Activated CD8-positive, alpha-beta memory T cell treated with anti-CD3 and anti-CD28 coated beads for 36 hours (primary cell): ENCODE measurements at regions not wholly inside any gene's neighbourhood (a gene's known extent, or its start where the extent isn't known, plus 50 kb on each side); places are given as distances from the start of the nearest gene placed in this dataset.

Experiments used
- CTCF ChIA-PET: fragments of 350-600 bp; sonication (Branson Sonifier 250); formaldehyde crosslinking; loops from one replicate; lab custom pipeline; 2021; ENCODE audit warnings: antibody characterized with exemption; lab: Charles Lee
- POLR2A ChIA-PET: fragments of 350-600 bp; sonication (Branson Sonifier 250); formaldehyde crosslinking; loops from one replicate; lab custom pipeline; 2021; ENCODE audit warnings: antibody characterized with exemption; lab: Charles Lee

DNA sequence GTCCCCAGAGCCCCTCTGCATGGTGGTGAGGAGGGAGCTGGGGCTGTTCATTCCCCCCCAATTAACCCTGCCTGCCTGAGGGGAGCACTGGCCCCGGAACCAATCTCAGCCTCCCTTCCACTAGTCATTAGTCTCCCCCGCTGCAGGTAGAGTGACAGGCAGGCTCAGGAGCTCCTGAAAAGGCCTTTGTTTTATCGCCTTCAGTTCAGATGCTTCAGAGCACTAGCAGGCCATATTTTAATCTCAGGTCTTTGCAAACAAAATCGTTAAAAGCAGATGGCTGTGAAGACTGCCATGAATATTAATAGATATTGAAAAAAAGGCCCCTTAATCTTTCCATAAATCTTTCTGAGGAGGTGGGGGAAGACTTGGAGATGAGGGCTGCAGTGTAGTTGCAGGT, 250.7 kb downstream of the RPS24 start:
- ChIA-PET POLR2A (no interaction called here), CTCF (no interaction called here)

DNA sequence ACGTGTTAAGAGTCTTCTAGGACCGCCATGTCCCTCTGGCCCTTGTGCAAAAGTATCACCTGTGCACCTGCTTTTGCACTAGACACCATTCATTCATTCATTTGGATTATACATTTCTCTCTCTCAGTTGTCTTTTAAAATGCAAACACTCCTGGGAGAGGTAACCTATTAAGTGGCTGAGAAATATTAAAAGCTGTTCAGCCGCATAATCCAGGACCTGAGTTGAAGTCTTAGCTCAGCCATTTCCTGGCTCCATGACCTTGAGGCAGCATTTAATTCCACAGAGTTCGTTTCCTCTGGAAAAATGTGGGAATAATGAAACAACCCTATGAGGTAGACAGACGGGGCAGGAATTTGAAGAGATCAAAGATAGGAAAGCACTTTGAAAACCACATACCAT, 251.6 kb downstream of the RPS24 start:
- ChIA-PET CTCF (no interaction called here), POLR2A (no interaction called here)

DNA sequence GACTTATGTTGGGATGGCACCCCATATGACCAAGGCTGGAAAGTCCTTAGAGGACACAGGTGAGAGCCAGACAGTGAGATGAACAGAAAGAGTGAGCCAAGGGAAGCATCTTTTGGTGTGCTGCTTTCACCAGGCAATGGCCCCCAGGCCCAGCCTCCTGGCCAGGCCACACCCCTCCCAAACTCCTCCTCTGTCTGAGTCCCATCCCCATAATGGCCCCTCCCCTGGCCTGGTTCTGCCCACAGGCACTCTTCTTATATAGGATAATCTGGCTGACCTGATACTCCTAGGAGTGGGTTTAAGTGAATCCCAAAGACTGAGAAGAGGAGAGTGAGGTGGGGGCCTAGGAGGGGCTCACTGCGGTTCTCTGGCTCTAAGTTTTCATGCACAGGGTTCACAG, 252.5 kb downstream of the RPS24 start:
- CTCF ChIA-PET, result no interaction called here
- POLR2A ChIA-PET, result no interaction called here

DNA sequence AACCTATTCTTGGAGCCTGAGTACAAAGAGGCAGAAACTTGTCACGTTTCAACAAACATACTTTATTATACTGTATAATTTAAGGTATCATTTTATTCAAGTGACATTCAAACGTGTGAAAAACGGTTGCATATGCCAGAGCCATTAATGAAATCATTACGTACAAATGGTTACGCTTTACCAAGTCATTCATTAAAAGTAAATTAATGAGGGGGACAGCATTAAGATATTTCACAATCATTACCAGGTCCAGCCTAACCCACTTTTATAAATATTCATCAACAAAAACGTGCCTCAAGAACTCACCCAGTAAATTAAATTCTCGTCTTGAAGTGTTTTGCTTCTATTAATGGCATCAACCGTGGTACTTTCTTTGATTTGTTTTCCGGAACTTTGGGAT, 253.0 kb downstream of the RPS24 start:
- CTCF ChIA-PET, result no interaction called here
- POLR2A ChIA-PET, result no interaction called here

DNA sequence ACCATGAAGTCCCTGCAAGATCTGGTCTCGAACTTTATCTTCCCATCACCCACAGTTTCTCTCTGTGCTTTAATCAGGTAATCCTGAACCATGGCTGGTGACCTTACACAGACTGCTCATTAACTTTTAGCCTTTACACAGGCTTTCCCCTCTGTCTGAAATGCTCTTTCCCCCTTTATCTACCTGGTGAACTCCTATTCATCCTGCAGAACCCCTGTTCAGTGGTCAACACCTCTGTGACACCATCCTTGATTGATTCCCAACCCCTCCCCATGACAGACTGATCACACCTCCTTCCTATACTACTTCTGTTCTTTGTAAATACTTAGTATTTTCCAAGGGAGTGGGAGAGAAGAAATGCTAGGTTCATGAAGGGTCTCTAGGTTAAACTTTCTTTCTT, 254.0 kb downstream of the RPS24 start:
- CTCF ChIA-PET, result no interaction called here
- POLR2A ChIA-PET, result no interaction called here

DNA sequence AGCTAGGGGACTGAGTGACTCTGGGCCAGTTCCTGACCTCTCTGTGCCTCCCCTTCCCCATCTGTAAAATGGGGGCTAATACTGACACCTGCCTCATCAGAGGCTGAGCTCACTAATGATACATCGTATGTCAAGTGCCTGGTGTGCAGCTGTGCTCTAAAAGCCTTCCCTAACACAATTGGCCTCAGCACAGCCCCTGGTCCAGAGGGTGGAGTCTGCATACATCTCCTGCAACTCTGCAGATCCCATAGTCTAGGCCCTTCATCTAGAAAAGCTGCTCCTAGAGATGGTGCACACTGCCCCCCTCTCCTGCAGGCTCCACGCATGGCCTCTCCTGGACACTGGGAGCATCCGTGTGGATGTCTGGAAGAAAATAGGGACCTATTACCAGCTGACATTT, 255.0 kb downstream of the RPS24 start:
- ChIA-PET CTCF (interaction anchor here (0.8 kb wide), 1 partner anchor 9 kb away, joined by 3 read pairs; no protein-coding TSS in a partner anchor), POLR2A (no interaction called here)

DNA sequence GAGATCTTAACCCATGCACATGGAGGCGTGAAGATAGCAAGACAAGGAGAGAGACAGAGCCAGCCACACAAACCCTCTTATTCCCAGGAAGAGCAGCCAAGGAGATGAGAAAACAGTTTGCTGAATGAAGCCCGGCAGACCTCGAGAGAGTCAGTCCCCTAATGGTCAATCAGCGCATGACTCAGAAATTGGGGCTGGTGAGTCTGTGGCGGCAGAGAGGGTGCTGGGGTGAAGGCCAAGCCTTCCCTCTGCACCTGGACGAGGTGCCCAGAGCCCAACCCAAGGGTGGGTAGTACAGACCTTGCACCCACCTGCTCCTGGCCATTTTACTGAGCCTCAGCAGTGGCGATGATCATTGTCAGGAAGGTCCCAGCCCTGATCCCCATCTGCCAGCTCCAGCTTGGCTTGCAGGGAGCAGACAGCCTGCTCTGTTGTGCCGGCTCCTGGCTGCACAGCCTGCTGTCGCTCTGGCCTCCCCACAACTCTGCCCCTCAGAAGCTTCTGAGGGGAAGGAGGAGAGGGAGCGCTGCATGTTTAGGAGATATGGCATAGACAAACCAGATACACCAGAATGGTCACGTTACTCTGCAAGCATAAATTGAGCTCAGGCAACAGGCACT, 256.6 kb downstream of the RPS24 start:
- ChIA-PET POLR2A (no interaction called here), CTCF (no interaction called here)

DNA sequence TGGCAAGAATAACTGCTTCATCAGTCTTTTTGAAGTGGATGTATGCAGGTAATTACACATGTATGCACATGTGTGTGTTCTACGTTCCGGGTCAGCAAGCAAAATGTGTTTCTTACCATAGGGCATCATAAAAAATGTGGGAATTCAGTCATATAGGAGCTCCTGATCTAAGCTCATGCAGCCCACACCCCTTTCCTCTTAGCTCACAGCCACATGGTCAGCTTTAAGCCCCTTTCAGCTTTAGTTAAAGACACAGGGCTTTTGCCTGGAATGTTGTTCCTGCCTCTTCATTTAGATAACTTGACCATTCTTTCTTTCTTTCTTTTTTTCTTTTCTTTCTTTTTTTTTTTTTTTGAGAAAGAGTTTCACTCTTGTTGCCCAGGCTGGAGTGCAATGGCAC, 258.1 kb downstream of the RPS24 start:
- ChIA-PET POLR2A (no interaction called here), CTCF (no interaction called here)

DNA sequence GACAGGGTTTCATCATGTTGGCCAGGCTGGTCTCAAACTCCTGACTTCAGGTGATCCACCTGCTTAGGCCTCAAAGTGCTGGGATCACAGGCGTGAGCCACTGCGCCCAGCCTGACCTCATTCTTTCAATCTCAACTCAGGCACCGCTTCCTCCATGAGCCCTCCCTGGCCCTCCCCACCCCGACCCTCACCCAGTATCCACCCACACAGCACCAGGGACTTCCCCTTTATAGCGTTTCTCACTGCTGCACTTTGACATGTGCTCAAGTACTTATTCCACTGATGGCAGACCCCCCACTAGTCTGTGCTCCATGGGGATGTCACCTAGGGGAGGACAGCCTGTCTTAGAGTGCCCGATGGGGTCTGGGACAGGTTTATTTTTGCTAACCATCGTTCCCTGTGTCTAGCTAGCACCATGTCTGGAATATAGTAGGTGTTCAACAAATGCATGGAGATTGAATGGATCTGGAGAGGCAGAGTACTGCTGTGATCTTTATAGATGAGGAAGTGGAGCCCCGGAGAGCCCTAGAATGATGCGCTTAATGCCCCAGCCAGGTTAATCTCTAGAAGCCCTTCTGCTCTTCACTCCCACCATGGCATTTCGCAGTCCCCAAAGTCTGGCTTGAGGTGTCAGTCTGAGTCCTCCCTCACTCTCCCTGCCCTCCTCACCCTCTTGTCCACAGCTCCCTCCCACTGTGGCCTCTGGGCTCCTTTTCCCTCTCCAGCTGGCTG, 258.8 kb downstream of the RPS24 start:
- CTCF ChIA-PET, result interaction anchor here (1.3 kb wide), 1 partner anchor 12 kb away, joined by 3 read pairs; no protein-coding TSS in a partner anchor
- POLR2A ChIA-PET, result no interaction called here

DNA sequence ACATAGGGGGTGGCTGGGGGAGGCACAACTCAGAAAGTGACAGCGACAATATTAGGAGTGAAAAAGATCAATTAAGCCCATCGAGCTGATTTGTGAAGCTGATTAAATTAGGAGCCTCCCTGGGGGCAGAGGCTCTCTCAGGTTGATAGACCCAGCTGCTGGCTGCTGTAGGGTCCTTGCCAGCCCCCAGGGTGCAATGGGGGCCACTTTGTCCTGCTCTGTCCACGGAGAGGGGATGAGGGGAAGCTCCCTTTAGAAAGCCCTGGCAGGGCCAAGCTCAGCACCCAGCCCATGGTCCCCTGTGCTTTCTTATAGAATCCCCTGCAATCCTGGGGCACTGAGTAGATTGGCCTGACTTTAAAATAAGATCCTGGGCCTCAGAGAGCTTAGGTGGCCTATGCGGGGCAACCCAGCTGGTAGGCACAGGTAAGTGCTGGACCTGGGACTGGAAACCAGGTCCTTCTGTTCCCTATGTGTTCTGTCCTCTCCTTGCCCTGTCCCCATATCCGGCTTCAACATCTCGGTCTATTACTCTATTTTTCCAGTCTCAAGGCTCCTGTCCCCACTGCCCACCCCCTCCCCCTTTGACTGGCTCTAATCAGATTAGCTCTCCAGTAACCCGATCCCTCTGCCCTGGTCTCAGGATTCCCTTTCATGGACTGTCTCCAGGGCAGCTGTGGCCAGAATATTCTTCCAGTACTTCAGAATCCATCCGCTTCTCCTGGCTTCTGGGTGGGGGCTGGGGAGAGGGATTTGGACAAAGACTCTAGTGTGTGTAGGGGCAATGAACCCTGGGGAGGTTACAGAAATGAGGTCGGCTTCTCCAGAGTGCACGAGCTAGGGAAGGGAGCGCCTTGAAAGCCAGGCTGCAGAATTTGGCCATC, 259.6 kb downstream of the RPS24 start:
- POLR2A ChIA-PET, result interaction anchor here (0.6 kb wide), 1 partner anchor 144 kb away, joined by 3 read pairs; no protein-coding TSS in a partner anchor

DNA sequence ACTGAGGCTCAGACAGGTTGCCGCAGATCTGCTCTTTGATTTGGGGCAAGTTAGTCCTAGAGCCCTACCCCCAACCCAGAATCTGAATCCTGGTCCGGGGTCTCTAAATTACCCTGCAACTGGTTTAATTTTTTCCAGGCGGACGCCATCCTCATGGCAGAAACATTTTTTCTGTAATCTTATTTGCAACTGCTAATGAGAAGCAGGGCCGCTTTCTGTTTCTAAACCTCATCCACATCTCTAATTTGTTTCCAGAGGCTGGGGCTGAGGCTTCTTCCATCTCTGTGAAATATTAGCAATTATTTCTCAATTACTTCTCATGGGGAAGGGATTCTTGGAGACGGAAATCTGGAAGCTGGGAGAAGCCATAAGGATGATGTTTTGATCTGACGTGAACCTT, 261.6 kb downstream of the RPS24 start:
- ChIA-PET POLR2A (no interaction called here), CTCF (no interaction called here)

More for the DNA sequence above, 259.6 kb downstream of the RPS24 start:
- CTCF ChIA-PET, result interaction anchor here (1.3 kb wide), 1 partner anchor 11 kb away, joined by 3 read pairs; no protein-coding TSS in a partner anchor

DNA sequence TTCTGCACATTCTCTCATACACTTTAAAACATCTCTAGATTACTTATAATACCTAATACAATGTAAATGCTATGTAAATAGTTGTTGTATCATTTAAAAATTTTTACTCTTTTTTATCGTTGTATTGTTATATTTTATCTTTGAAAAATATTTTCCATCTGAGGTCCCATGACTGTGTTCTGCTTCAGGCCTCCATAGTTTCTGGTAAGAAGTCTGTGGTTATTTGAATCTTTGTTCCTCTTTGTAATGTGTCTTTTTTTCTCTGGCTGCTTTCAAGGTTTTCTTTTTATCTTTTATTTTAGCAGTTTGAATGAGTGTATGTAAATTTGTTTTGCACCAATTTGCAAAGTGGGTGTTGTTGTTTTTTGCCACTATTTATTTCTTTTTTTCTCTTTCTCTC, 263.1 kb downstream of the RPS24 start:
- ChIA-PET POLR2A (no interaction called here), CTCF (no interaction called here)

DNA sequence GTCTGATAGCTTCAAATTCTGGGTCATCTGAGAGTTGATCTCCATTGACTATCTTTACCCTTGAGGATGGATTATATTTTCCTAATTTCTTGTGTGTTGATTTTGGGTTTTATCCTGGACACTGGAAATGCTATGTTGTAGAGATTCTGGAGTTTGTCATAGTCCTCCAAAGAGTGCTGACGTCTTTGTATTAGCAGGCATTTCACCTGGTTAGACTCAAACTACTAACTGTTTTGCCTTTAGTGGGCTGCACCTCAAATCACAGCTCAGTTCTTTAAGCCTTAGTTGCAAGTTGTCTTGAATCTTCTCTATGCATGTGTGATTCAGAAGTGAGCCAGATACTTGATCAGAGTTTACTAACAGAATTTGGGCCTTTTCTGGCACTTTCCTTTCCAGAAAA, 264.3 kb downstream of the RPS24 start:
- CTCF ChIA-PET, result interaction anchor here (0.9 kb wide), 1 partner anchor 9 kb away, joined by 3 read pairs; no protein-coding TSS in a partner anchor

DNA sequence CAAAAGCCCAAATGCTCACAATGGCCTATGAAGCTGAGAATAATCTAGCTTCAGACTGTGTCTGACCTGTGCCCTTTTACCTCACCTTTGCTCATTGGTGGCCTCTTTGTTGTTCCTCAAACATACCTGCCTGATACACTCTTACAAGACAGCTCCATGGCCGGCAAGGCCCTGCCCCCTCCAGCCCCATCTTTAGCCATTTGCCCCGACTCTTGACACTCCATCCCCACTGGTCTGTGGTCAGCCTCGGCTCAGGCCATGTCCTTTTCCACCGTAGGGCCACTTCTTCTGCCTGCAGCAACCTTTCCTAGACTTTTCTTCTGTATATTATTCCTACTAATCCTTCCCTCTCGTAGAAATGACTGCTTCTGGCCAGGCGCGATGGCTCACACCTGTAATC, 265.2 kb downstream of the RPS24 start:
- CTCF ChIA-PET, result no interaction called here
- POLR2A ChIA-PET, result no interaction called here

More for the DNA sequence above, 264.3 kb downstream of the RPS24 start:
- POLR2A ChIA-PET, result no interaction called here

DNA sequence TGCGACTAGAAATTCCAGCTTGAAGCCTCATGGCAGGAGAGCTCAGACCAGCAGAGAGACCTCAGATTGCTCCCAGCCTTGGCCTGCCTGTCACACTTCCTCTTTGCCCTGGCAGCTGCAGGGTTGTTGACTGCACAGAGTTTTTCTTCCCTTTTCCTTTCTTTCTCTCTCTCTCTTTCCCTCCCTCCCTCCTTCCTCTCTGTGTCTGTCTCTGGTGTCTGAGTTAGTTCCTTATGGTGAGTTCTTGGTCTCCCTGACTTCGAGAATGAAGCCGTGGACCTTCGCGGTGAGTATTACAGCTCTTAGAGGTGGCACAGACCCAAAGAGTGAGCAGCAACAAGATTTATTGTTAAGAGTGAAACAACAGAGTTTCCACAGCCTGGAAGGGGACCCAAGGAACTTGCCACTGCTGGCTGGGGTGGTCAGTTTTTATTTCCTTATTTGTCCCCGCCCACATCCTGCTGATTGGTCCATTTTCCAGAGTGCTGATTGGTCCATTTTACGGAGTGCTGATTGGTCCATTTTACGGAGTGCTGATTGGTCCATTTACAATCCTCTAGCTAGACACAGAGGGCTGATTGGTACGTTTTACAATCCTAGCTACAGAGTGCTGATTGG, 266.3 kb downstream of the RPS24 start:
- ChIA-PET POLR2A (no interaction called here), CTCF (no interaction called here)

DNA sequence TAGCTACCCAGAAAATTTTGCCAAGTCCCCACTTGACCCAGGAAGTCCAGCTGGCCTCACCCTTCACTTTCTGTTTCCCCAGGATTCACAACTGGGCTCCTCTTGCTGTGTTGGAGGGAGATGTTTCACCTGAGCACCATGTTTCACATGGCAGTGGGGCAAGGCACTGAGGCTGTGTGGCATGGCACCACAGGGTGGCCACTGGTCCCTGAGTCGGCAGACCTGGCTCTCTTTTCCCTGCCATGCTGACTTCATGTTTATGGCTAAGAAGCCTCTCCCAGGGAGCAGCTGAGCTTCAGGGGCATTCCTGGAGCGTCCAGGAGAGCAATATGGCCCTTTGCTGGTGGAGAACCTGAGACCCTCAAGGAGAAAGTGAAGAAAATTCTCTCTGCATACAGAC, 266.9 kb downstream of the RPS24 start:
- ChIA-PET CTCF (no interaction called here), POLR2A (no interaction called here)

DNA sequence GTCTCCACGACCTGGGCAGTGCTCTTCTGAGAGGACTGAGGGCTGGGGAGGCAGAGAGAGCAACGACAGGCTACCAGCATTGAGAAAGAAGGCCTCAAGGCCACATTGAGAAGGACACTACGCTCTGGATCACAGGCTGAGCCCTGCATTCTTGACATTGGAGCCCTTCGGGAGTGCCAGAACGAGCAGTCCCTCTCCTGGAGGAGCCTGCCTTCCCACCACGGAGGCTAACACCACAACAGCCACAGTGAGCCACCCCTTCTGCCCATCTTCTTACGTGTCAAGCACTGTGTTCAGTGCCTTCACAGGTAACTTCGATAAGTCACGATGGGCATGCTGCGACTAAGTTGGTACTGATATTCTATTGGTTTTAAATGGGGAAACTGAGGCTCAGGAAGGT, 267.8 kb downstream of the RPS24 start:
- ChIA-PET POLR2A (no interaction called here), CTCF (no interaction called here)

DNA sequence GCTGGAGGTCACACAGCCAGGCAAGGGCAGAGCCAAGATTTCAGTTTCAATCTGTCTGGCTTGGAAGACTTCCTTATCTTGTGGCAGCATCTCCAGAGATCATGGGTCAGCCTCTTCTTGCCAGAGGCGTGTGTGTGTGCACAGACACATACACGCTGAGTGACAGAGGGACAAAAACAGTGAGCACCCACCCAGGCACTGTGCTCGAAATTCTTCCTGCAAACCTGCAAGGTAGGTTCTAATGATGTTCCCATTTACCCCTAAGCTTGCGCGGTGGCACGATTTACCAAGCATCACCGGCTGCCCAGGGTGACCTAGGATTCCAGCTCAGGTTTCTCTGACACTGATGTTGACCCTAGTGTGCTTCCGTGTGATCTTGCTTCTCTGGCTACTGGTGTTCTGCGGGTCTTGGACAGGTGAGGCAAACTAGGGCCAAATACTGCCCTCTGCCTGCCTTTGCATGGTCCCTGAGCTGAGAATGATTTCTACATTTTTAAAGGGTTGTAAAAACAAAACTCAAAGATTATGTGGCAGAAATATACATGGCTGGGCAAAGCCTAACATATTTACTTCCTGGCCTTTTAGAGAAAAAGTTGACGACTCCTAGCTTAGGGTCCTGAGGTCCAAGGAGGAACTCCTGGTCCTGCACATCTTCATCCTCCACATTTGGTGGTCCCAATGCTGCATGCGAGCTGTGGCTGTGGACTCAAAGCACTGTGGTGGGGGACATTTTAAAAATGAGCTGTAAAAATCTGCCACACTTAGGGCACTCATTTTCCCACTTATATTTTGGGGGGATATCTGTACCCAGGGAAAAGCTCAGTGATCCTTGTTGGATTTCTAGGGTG, 268.5 kb downstream of the RPS24 start:
- CTCF ChIA-PET, result interaction anchor here (1.1 kb wide), 1 partner anchor 41 kb away, joined by 3 read pairs; no protein-coding TSS in a partner anchor
- POLR2A ChIA-PET, result no interaction called here

DNA sequence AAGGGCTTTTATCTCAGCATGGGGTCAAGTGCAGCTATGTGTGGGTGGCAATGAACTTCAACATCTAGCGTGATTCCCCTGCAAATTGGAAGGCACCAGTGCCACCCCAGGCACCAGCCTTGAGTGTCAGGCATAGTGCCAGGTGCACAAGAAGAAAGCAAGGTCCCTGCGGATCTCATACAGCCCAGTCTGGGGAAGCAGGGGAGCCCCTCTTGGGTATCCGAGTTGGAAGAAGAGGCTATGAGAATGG, 269.0 kb downstream of the RPS24 start:
- CTCF ChIA-PET, result interaction anchor here (1.1 kb wide), 1 partner anchor 41 kb away, joined by 3 read pairs; no protein-coding TSS in a partner anchor
- POLR2A ChIA-PET, result no interaction called here
